PC-9 (cell line): ENCODE measurements at regions not wholly inside any gene's neighbourhood (a gene's known extent, or its start where the extent isn't known, plus 50 kb on each side); places are given as distances from the start of the nearest gene placed in this dataset.

ENCODE experiments used
- CTCF ChIP-seq: fragments of 200-600 bp; sonication (generic); conservative IDR thresholded peaks from 2 replicates; pipeline ENCODE4 v1.6.1; 2017; ENCODE audit warnings: mixed run types, antibody characterized with exemption, mild to moderate bottlenecking, moderate library complexity
- EZH2 ChIP-seq: fragments of 200-600 bp; sonication (generic); IDR thresholded peaks from 2 replicates; pipeline ENCODE4 v1.8.0; 2017; ENCODE audit warnings: antibody characterized with exemption, low read depth

GRCh38 chr6:115747719-115748118, 313.0 kb downstream of the FRK start:
- TF ChIP-seq CTCF (no peak), EZH2 (no peak)
